Neural progenitor cell (in vitro differentiated cells): ENCODE measurements at regions not wholly inside any gene's neighbourhood (a gene's known extent, or its start where the extent isn't known, plus 50 kb on each side); places are given as distances from the start of the nearest gene placed in this dataset.
A peak's percentile ranks its signal among the peaks of the same experiment; 100 is the strongest.

ENCODE experiments used
- DNase-seq: peaks from one replicate; pipeline ENCODE4 v3.0.0-alpha.2; 2016; ENCODE audit warnings: low spot score
- H2AFZ ChIP-seq: fragments of 200-600 bp; sonication (generic); replicated peaks from 2 replicates; pipeline ENCODE4 v1.6.1; 2016; ENCODE audit warnings: antibody characterized with exemption
- H3F3A ChIP-seq: fragments of 200-600 bp; sonication (generic); 2 replicates; pipeline ENCODE4 v1.6.1; 2016; ENCODE audit warnings: antibody characterized with exemption, low read depth
- H3K27ac ChIP-seq: fragments of 200-600 bp; sonication (generic); 2 replicates; pipeline ENCODE4 v1.5.1; 2016; ENCODE audit warnings: mild to moderate bottlenecking
- H3K27me3 ChIP-seq: fragments of 200-600 bp; sonication (generic); 2 replicates; pipeline ENCODE4 v1.6.1; 2016; ENCODE audit warnings: mild to moderate bottlenecking, moderate library complexity
- H3K36me3 ChIP-seq: fragments of 200-600 bp; sonication (generic); 2 replicates; pipeline ENCODE4 v1.5.1; 2016
- H3K4me1 ChIP-seq: fragments of 200-600 bp; sonication (generic); 2 replicates; pipeline ENCODE4 v1.6.1; 2016; ENCODE audit warnings: mixed run types
- H3K4me2 ChIP-seq: fragments of 200-600 bp; sonication (generic); 2 replicates; pipeline ENCODE4 v1.6.1; 2016
- H3K4me3 ChIP-seq: fragments of 200-600 bp; sonication (generic); 2 replicates; pipeline ENCODE4 v1.5.1; 2016
- H3K79me2 ChIP-seq: fragments of 200-600 bp; sonication (generic); 2 replicates; pipeline ENCODE4 v1.6.1; 2016; ENCODE audit warnings: low read depth
- H3K9ac ChIP-seq: fragments of 200-600 bp; sonication (generic); 2 replicates; pipeline ENCODE4 v1.6.1; 2016
- H3K9me3 ChIP-seq: fragments of 200-600 bp; sonication (generic); 2 replicates; pipeline ENCODE4 v1.5.1; 2016; ENCODE audit warnings: low read depth
- H4K20me1 ChIP-seq: fragments of 200-600 bp; sonication (generic); 2 replicates; pipeline ENCODE4 v1.6.1; 2016; ENCODE audit warnings: low read depth
- H3K27ac Mint-ChIP-seq: 3 replicates; pipeline ENCODE4 v1.8.0; 2021; ENCODE audit warnings: mixed read lengths
- H3K27me3 Mint-ChIP-seq: 2 replicates; pipeline ENCODE4 v1.8.0; 2022; ENCODE audit warnings: low read depth, mild to moderate bottlenecking, inconsistent platforms, moderate library complexity, mixed read lengths; ENCODE audit not compliant: insufficient read depth
- H3K36me3 Mint-ChIP-seq: 3 replicates; pipeline ENCODE4 v1.8.0; 2021; ENCODE audit warnings: mixed read lengths
- H3K4me1 Mint-ChIP-seq: 3 replicates; pipeline ENCODE4 v1.8.0; 2021; ENCODE audit warnings: mixed read lengths
- H3K4me3 Mint-ChIP-seq: 3 replicates; pipeline ENCODE4 v1.8.0; 2021; ENCODE audit warnings: mild to moderate bottlenecking, moderate library complexity, mixed read lengths
- H3K9me3 Mint-ChIP-seq: 3 replicates; pipeline ENCODE4 v1.8.0; 2020; ENCODE audit warnings: mixed read lengths
- CTCF ChIP-seq: fragments of 200-600 bp; sonication (generic); IDR thresholded peaks from 2 replicates; pipeline ENCODE4 v1.5.1; 2017; ENCODE audit warnings: antibody characterized with exemption, mild to moderate bottlenecking
- EZH2 ChIP-seq: fragments of 200-600 bp; sonication (generic); IDR thresholded peaks from 2 replicates; pipeline ENCODE4 v1.6.1; 2017; ENCODE audit warnings: antibody characterized with exemption, mild to moderate bottlenecking, moderate library complexity
- EZH2phosphoT487 ChIP-seq: fragments of 200-600 bp; sonication (generic); IDR thresholded peaks from 2 replicates; pipeline ENCODE4 v1.6.1; 2017; ENCODE audit warnings: antibody characterized with exemption

GRCh38 chr3:59244343-59244742 lies 194.5 kb upstream of the CFAP20DC start:
- no peaks in the 10 kb centered on the region for H4K20me1 ChIP-seq

GRCh38 chr3:59243476-59243875 lies 193.7 kb upstream of the CFAP20DC start:
- H3K9me3 Mint-ChIP-seq, result peaks cover 2% of the 10 kb centered on the region
- peaks cover 13% of the 10 kb centered on the region for H3K4me1 ChIP-seq
- no peak overlapping the region for H3K27ac Mint-ChIP-seq
- TF ChIP-seq EZH2phosphoT487 (no peak), CTCF (no peak), EZH2 (no peak)
- no peaks in the 10 kb centered on the region for H3K79me2 ChIP-seq
- H3K36me3 ChIP-seq, result no peaks in the 10 kb centered on the region
- DNase-seq, result no peak
- peaks cover 3% of the 10 kb centered on the region for H3K27me3 Mint-ChIP-seq
- H2AFZ ChIP-seq, result peak overlapping the region; percentile 51
- H3K4me3 ChIP-seq, result no peak overlapping the region
- H4K20me1 ChIP-seq, result no peaks in the 10 kb centered on the region
- H3K9me3 ChIP-seq, result no peaks in the 10 kb centered on the region
- H3K9ac ChIP-seq, result no peak overlapping the region
- H3K4me2 ChIP-seq, result no peak overlapping the region
- H3K27ac ChIP-seq, result no peak overlapping the region
- H3K27me3 ChIP-seq, result no peaks in the 10 kb centered on the region
- no peaks in the 10 kb centered on the region for H3K36me3 Mint-ChIP-seq
- no peaks in the 10 kb centered on the region for H3F3A ChIP-seq
- H3K4me1 Mint-ChIP-seq, result peaks cover 12% of the 10 kb centered on the region
- H3K4me3 Mint-ChIP-seq, result no peak overlapping the region

More at GRCh38 chr3:59244343-59244742, 194.5 kb upstream of the CFAP20DC start:
- H3K79me2 ChIP-seq, result no peaks in the 10 kb centered on the region
- H3F3A ChIP-seq, result no peaks in the 10 kb centered on the region
- Mint-ChIP-seq H3K36me3 (no peaks in the 10 kb centered on the region), H3K27ac (no peak overlapping the region), H3K27me3 (peaks cover 3% of the 10 kb centered on the region), H3K9me3 (no peaks in the 10 kb centered on the region), H3K4me3 (no peak overlapping the region), H3K4me1 (peaks cover 18% of the 10 kb centered on the region)
- H3K4me3 ChIP-seq, result no peak overlapping the region
- no peak overlapping the region for H3K27ac ChIP-seq
- no peak for DNase-seq
- H3K27me3 ChIP-seq, result no peaks in the 10 kb centered on the region
- peaks cover 18% of the 10 kb centered on the region for H3K4me1 ChIP-seq
- no peak overlapping the region for H2AFZ ChIP-seq
- TF ChIP-seq CTCF (no peak), EZH2phosphoT487 (no peak), EZH2 (no peak)
- H3K9ac ChIP-seq, result no peak overlapping the region
- H3K9me3 ChIP-seq, result no peaks in the 10 kb centered on the region
- no peak overlapping the region for H3K4me2 ChIP-seq
- no peaks in the 10 kb centered on the region for H3K36me3 ChIP-seq

GRCh38 chr3:59240666-59241255 lies 190.9 kb upstream of the CFAP20DC start:
- Mint-ChIP-seq H3K36me3 (no peaks in the 10 kb centered on the region), H3K4me3 (no peak overlapping the region), H3K9me3 (peaks cover 2% of the 10 kb centered on the region), H3K27me3 (peaks cover 3% of the 10 kb centered on the region), H3K27ac (no peak overlapping the region), H3K4me1 (peaks cover 3% of the 10 kb centered on the region)
- TF ChIP-seq CTCF, result no peak
- Histone ChIP-seq H4K20me1 (no peaks in the 10 kb centered on the region), H3K9me3 (no peaks in the 10 kb centered on the region), H3K36me3 (no peaks in the 10 kb centered on the region), H3K4me3 (no peak overlapping the region), H3K4me1 (peaks cover 3% of the 10 kb centered on the region), H3K27ac (no peak overlapping the region), H3K9ac (no peak overlapping the region), H3K4me2 (no peak overlapping the region), H3F3A (no peaks in the 10 kb centered on the region), H3K27me3 (no peaks in the 10 kb centered on the region), H2AFZ (no peak overlapping the region), H3K79me2 (no peaks in the 10 kb centered on the region)
- no peak for DNase-seq
